Activated naive CD8-positive, alpha-beta T cell treated with anti-CD3 and anti-CD28 coated beads for 36 hours (primary cell): ENCODE measurements at regions not wholly inside any gene's neighbourhood (a gene's known extent, or its start where the extent isn't known, plus 50 kb on each side); places are given as distances from the start of the nearest gene placed in this dataset.

Experiments
- DNase-seq: peaks from one replicate; pipeline ENCODE4 v3.0.0; 2021
- H3K27ac Mint-ChIP-seq: one replicate; pipeline ENCODE4 v1.8.0; 2022; ENCODE audit warnings: mild to moderate bottlenecking, moderate library complexity, mixed read lengths
- H3K27me3 Mint-ChIP-seq: one replicate; pipeline ENCODE4 v1.8.0; 2022; ENCODE audit warnings: mild to moderate bottlenecking, mixed read lengths
- H3K36me3 Mint-ChIP-seq: one replicate; pipeline ENCODE4 v1.8.0; 2021; ENCODE audit warnings: mild to moderate bottlenecking, mixed read lengths
- H3K4me1 Mint-ChIP-seq: one replicate; pipeline ENCODE4 v1.8.0; 2021; ENCODE audit warnings: mixed read lengths
- H3K4me3 Mint-ChIP-seq: one replicate; pipeline ENCODE4 v1.8.0; 2022; ENCODE audit warnings: mild to moderate bottlenecking, moderate library complexity, mixed read lengths
- H3K9me3 Mint-ChIP-seq: one replicate; pipeline ENCODE4 v1.8.0; 2022; ENCODE audit warnings: mixed read lengths

DNA sequence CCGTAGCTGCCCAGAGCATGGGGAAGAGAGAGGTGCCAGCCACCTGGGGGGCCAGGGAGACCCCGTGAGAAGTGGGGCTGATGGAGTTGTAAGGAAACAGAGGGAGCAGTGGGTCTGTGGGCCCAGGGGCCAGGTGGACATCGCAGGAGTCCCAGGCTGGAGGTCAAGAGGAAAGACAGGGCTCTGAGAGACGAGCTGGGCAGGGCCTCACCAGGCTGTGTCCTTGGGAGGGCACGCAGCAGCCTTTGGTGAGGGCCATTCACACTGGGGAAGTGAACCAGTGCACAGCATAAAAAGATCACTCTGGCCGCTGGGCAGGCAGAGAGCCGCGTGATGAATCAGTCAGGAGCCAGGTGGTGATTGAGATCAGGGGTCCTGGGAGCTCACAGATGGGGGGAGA is 73.9 kb upstream of the FOXQ1 start:
- no peaks in the 10 kb centered on the region for H3K27me3 Mint-ChIP-seq
- DNase-seq = no peak
- H3K27ac Mint-ChIP-seq = no peak overlapping the region
- H3K4me1 Mint-ChIP-seq = no peaks in the 10 kb centered on the region
- H3K36me3 Mint-ChIP-seq = no peaks in the 10 kb centered on the region
- no peak overlapping the region for H3K4me3 Mint-ChIP-seq
- H3K9me3 Mint-ChIP-seq = no peaks in the 10 kb centered on the region

DNA sequence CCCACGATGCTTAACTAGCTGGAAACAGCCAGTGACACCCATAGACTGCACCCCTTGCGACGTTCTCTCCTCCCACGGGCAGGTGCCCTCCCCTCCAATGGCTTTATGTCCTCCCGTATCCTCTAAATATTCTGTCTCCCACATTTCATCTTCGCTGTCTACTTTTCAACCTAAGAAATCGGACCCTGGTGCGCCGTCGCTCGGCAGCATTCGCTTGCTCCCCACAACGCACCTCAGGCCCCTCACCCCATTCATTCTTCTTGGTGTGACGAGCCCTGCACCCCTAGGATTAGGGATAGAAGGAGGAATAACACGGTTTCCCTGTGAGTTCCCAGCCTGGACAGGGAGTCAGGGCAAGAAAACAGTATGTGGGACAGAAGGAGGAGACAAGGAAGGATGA is 74.3 kb upstream of the FOXQ1 start:
- no peaks in the 10 kb centered on the region for H3K4me1 Mint-ChIP-seq
- no peak overlapping the region for H3K27ac Mint-ChIP-seq
- H3K27me3 Mint-ChIP-seq = no peaks in the 10 kb centered on the region
- no peaks in the 10 kb centered on the region for H3K36me3 Mint-ChIP-seq
- H3K4me3 Mint-ChIP-seq = no peak overlapping the region
- H3K9me3 Mint-ChIP-seq = no peaks in the 10 kb centered on the region
- no peak for DNase-seq

GRCh38 chr6:1235825-1236224 is 76.1 kb upstream of the FOXQ1 start:
- H3K4me1 Mint-ChIP-seq = no peaks in the 10 kb centered on the region
- H3K4me3 Mint-ChIP-seq = no peak overlapping the region
- H3K27ac Mint-ChIP-seq = no peak overlapping the region
- no peaks in the 10 kb centered on the region for H3K36me3 Mint-ChIP-seq
- H3K9me3 Mint-ChIP-seq = no peaks in the 10 kb centered on the region
- H3K27me3 Mint-ChIP-seq = no peaks in the 10 kb centered on the region
- no peak for DNase-seq

DNA sequence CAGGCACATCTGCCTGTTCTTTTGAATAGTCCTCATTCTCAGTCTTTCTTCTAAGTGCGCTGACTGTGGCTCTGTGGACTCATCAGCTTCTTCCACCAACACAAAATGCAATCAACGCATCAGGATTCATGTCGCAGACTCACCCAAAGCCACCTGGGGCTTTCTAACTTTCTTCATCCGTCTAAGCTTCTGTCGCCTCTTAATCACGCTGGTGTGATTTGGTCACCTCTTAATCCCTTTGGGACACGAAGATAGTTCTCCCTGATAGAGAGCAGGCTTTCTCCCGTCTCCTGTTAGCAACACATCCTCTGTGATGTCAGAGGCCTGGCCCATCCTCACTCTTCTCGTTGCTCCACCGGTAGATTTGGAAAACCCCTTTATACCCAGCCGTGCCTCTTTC is 78.0 kb upstream of the FOXQ1 start:
- Mint-ChIP-seq H3K36me3 (no peaks in the 10 kb centered on the region), H3K4me3 (no peak overlapping the region), H3K27me3 (peaks cover 8% of the 10 kb centered on the region), H3K4me1 (no peaks in the 10 kb centered on the region), H3K27ac (no peak overlapping the region), H3K9me3 (no peaks in the 10 kb centered on the region)
- no peak for DNase-seq

DNA sequence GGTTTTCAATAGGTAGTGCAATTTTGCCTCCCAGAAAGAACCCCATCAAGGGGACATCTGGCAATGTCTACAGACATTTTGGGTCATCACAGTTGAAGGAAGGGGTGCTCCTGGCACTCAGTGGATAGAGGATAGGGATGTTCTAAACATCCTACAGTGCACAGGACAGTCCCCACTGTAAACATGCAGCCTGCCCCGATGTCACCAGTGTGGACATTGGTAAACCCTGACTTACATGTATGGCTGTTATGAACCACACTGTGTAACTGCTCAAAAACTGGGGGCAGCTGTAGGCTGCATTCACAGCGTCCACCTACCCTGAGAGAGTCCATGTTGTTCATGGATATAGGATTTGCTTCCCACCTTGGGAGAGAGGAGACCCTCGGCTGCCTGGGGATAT is 79.3 kb upstream of the FOXQ1 start:
- Mint-ChIP-seq H3K9me3 (no peaks in the 10 kb centered on the region), H3K36me3 (no peaks in the 10 kb centered on the region)

DNA sequence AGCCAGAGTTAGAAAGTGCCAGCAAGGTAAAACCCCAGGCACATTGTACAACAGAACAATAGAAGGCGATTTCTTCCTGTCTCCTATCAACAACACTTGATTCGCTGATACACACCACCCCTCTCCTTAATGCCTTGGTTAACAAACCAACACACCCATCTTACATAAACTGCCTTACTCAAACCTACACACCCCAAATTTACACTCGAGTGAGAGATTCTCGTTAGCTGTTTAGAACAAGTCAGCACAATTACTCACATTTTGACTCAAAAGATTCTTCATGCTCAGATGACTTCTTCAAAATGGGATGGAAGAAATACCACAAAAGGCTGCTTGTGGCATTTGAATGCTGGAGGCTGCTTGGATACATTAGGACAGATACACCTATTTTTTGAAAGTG is 80.0 kb upstream of the FOXQ1 start:
- no peak for DNase-seq
- Mint-ChIP-seq H3K27me3 (peaks cover 14% of the 10 kb centered on the region), H3K36me3 (no peaks in the 10 kb centered on the region)

More for the DNA sequence above, 79.3 kb upstream of the FOXQ1 start:
- Mint-ChIP-seq H3K4me1 (no peaks in the 10 kb centered on the region), H3K4me3 (no peak overlapping the region), H3K27ac (no peak overlapping the region), H3K27me3 (peaks cover 13% of the 10 kb centered on the region)
- no peak for DNase-seq

DNA sequence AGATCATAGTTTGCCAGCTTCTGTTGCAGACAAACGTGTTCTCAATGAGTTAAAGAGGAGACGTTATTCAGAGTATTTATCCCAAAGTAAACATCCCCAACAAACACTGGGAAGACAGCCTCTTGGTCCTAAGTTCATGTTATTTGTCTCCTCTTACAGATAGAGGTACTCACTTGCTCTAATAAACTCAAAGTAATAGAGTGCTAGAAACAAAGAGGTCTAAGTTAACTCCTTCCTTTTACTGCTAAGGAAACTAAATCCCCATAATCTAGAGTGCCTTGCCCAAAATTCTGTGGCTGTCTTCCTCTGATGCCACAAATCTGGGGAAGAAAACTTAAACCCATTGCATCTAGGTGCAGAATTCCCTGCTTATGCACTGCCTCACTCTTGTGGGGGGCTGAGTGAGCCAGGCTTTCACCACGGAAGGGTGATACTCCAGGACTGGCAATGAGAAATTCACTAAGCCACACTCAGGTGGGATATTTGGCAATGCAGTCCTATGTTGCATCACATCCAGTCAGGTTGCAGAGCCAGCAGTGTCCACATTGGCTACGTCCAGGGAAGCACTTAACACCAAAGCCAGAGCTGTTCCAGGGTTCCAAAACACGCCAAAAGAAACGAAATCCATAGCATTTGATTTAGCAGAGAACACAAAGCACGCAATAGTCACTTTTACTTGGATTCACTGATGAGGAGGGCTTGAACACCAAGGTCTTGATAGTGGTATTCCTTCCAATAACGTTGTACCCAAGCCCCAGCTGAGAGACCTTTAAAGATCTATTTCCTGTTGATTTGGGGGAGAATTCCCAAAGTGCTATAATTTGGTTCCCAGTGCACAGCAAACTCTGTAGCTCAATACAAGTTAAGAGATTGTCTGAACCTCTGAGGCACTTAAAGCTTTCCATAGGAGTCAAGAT is 81.0 kb upstream of the FOXQ1 start:
- no peaks in the 10 kb centered on the region for H3K36me3 Mint-ChIP-seq
- H3K27me3 Mint-ChIP-seq = peaks cover 20% of the 10 kb centered on the region
- H3K4me3 Mint-ChIP-seq = no peak overlapping the region
- H3K9me3 Mint-ChIP-seq = no peaks in the 10 kb centered on the region
- H3K4me1 Mint-ChIP-seq = no peaks in the 10 kb centered on the region
- DNase-seq = no peak
- no peak overlapping the region for H3K27ac Mint-ChIP-seq

More for the DNA sequence above, 80.0 kb upstream of the FOXQ1 start:
- H3K9me3 Mint-ChIP-seq = no peaks in the 10 kb centered on the region
- no peaks in the 10 kb centered on the region for H3K4me1 Mint-ChIP-seq
- no peak overlapping the region for H3K4me3 Mint-ChIP-seq
- H3K27ac Mint-ChIP-seq = no peak overlapping the region

DNA sequence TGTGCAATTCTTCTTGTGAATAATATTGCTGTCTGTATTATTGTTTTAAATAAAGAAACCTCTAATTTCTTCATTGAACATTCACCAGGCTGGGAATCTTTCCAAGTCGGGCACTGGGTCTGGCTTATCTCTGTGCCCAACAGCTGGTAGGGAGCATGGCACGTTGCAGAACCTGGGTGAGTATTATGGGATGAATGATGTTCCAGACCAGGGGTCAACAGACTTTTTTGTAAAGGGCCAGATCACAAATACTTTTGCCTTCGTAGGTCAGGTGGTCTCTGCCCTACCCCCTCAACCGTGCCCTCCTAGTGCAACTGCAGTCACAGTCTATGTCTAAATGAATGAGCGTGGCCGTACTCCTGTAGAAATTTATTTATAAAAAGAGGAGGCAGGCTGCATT is 81.6 kb upstream of the FOXQ1 start:
- peaks cover 20% of the 10 kb centered on the region for H3K27me3 Mint-ChIP-seq
- H3K4me3 Mint-ChIP-seq = no peak overlapping the region
- H3K36me3 Mint-ChIP-seq = no peaks in the 10 kb centered on the region
- no peaks in the 10 kb centered on the region for H3K9me3 Mint-ChIP-seq
- H3K4me1 Mint-ChIP-seq = no peaks in the 10 kb centered on the region
- H3K27ac Mint-ChIP-seq = no peak overlapping the region
- DNase-seq = no peak

- no peaks in the 10 kb centered on the region for H3K36me3 Mint-ChIP-seq
Measured at GRCh38 chr6:1229808-1230207, 82.1 kb upstream of the FOXQ1 start.

GRCh38 chr6:1229301-1229700 is 82.6 kb upstream of the FOXQ1 start:
- DNase-seq = no peak
- H3K27me3 Mint-ChIP-seq = peaks cover 20% of the 10 kb centered on the region
- no peak overlapping the region for H3K27ac Mint-ChIP-seq
- no peak overlapping the region for H3K4me3 Mint-ChIP-seq
- H3K9me3 Mint-ChIP-seq = no peaks in the 10 kb centered on the region
- no peaks in the 10 kb centered on the region for H3K4me1 Mint-ChIP-seq
- H3K36me3 Mint-ChIP-seq = no peaks in the 10 kb centered on the region

More at GRCh38 chr6:1229808-1230207, 82.1 kb upstream of the FOXQ1 start:
- Mint-ChIP-seq H3K27me3 (peaks cover 20% of the 10 kb centered on the region), H3K4me1 (no peaks in the 10 kb centered on the region), H3K4me3 (no peak overlapping the region), H3K27ac (no peak overlapping the region), H3K9me3 (no peaks in the 10 kb centered on the region)
- DNase-seq = no peak

DNA sequence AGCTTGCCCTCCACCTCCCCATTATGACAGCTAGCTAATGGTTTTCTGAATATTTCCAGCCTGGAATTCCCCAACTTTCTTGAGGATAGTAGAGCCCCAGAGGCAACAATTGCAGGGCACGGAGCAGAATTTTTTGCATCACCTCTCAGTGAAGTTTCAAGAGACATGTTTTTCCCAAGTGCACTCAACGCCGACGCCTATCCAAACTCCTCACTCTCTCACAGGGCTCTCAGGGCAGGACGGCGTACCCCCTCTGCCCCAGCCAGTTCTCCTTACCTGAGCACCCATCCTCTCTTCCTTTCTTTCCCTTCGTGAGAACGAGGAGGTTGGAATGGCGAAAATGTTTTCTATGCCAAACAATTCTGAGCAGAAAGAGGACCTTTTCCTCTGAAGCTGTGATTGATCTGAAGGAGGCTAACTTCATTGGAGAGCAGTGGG is 83.1 kb upstream of the FOXQ1 start:
- Mint-ChIP-seq H3K27me3 (peaks cover 20% of the 10 kb centered on the region), H3K36me3 (no peaks in the 10 kb centered on the region), H3K4me1 (no peaks in the 10 kb centered on the region), H3K27ac (no peak overlapping the region), H3K4me3 (no peak overlapping the region), H3K9me3 (no peaks in the 10 kb centered on the region)
- no peak for DNase-seq

DNA sequence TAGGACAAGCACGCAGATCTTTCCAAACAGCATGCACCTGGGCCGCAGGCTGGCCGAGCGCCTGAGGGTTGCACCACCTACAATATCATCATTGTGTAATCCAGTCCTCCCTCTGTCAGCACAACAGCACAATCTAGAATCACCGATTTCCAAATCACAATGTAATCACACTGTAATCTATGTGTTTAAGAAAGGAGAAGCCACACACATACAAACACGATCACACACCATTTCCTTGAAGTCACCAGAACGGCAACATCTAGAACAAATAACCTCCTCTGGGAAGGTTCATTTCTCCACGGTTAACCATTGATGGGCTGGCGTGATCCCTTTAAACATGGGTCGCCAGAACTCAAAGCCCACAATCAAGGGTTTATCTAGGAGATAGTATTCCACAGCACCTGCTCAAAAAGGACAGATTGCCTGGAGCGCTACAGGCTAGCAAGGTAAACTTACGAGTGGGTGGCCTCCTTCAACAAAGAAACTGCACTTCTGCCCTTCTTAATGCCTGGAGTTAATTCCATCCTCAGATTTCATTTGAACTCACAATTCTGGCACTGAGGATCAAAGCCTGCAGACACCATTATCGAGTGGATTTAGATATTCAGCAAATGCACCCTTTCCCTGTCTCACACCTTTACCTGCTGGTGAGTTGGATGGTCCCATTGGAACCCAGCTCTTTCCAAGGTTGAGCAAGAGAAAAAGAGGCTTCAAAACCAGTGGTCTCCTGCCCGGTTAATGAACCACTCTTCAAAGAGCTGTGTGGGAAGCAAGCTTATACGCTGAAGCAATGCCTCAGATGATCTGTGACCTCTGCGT is 83.8 kb upstream of the FOXQ1 start:
- no peaks in the 10 kb centered on the region for H3K4me1 Mint-ChIP-seq
- no peak overlapping the region for H3K4me3 Mint-ChIP-seq
- peaks cover 20% of the 10 kb centered on the region for H3K27me3 Mint-ChIP-seq
- no peaks in the 10 kb centered on the region for H3K9me3 Mint-ChIP-seq
- H3K27ac Mint-ChIP-seq = no peak overlapping the region
- DNase-seq = no peak
- H3K36me3 Mint-ChIP-seq = no peaks in the 10 kb centered on the region

DNA sequence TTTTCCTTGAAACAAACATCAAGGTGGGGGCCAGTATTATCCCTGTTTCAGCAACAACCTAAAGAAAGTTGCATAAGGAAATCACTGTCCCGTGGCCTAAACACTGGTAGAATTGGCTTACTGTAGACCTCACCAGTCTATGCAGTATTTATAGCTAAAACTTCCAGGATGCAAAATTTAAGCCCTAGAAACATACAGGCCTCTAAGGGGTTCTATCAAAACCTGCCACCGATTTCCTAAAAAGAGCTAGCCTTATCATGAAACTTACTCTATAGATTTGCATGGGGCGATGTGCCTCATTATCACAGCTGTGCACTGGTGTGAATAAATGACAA is 84.3 kb upstream of the FOXQ1 start:
- no peak overlapping the region for H3K27ac Mint-ChIP-seq
- no peaks in the 10 kb centered on the region for H3K9me3 Mint-ChIP-seq
- no peaks in the 10 kb centered on the region for H3K4me1 Mint-ChIP-seq
- H3K36me3 Mint-ChIP-seq = no peaks in the 10 kb centered on the region
- H3K4me3 Mint-ChIP-seq = no peak overlapping the region
- peaks cover 20% of the 10 kb centered on the region for H3K27me3 Mint-ChIP-seq
- DNase-seq = no peak

GRCh38 chr6:1226277-1227099 is 85.4 kb upstream of the FOXQ1 start:
- no peaks in the 10 kb centered on the region for H3K36me3 Mint-ChIP-seq
- H3K4me1 Mint-ChIP-seq = no peaks in the 10 kb centered on the region
- no peaks in the 10 kb centered on the region for H3K9me3 Mint-ChIP-seq
- no peak overlapping the region for H3K27ac Mint-ChIP-seq
- H3K4me3 Mint-ChIP-seq = no peak overlapping the region
- DNase-seq = no peak
- peaks cover 20% of the 10 kb centered on the region for H3K27me3 Mint-ChIP-seq

GRCh38 chr6:1224514-1224913 is 87.4 kb upstream of the FOXQ1 start:
- no peak for DNase-seq
- no peak overlapping the region for H3K27ac Mint-ChIP-seq
- no peaks in the 10 kb centered on the region for H3K36me3 Mint-ChIP-seq
- H3K9me3 Mint-ChIP-seq = no peaks in the 10 kb centered on the region
- no peaks in the 10 kb centered on the region for H3K4me1 Mint-ChIP-seq
- peaks cover 20% of the 10 kb centered on the region for H3K27me3 Mint-ChIP-seq
- no peak overlapping the region for H3K4me3 Mint-ChIP-seq
